ENCODE measurements at regions not wholly inside any gene's neighbourhood (a gene's known extent, or its start where the extent isn't known, plus 50 kb on each side); places are given as distances from the start of the nearest gene placed in this dataset.

GRCh38 chr13:22252281-22252830 is 581.5 kb downstream of the FGF9 start:
- no peak overlapping the region for H3K14ac ChIP-seq (ENCODE audit: low read length)
- no peak overlapping the region for H3K4ac ChIP-seq (ENCODE audit: low read depth, low read length)
- no peaks in the 10 kb centered on the region for H3K27me3 ChIP-seq (ENCODE audit: insufficient read depth, low read length)
- H2AFZ ChIP-seq (ENCODE audit: insufficient read depth, low read length, poor library complexity): no peak overlapping the region
- H3K23ac ChIP-seq (ENCODE audit: low read length): no peak overlapping the region
- peak in 1 of 2 donors; percentile 2 for DNase-seq
- no peak overlapping the region for H2BK120ac ChIP-seq (ENCODE audit: insufficient read depth, low read length, poor library complexity)
- no peaks in the 10 kb centered on the region for H3K36me3 ChIP-seq (ENCODE audit: control insufficient read depth in 1 of 2, insufficient read depth in 2 of 2, low read length in 2 of 2)
- H3K79me1 ChIP-seq (ENCODE audit: low read length): no peaks in the 10 kb centered on the region
- no peaks in the 10 kb centered on the region for H3K79me2 ChIP-seq (ENCODE audit: control insufficient read depth, insufficient read depth, low read length, poor library complexity)
- H3K4me1 ChIP-seq (ENCODE audit: control insufficient read depth in 1 of 2, insufficient read depth in 2 of 2, low read length in 2 of 2): no peaks in the 10 kb centered on the region
- no peak overlapping the region for H3K4me3 ChIP-seq (ENCODE audit: low read depth, low read length)
- H2AK5ac ChIP-seq (ENCODE audit: low read length): no peak overlapping the region
- H3K27ac ChIP-seq (ENCODE audit: low read depth, low read length): no peak overlapping the region
- no peak overlapping the region for H3K18ac ChIP-seq (ENCODE audit: low read length)
- no peak overlapping the region for H2BK12ac ChIP-seq (ENCODE audit: low read length)
- no peak overlapping the region for H2BK5ac ChIP-seq (ENCODE audit: low read depth, low read length, poor library complexity)
- no CpG with 5 or more reads among the region's 11 CpGs for WGBS (ENCODE audit: extremely low coverage, insufficient coverage, insufficient read length)
- H4K91ac ChIP-seq (ENCODE audit: low read depth, low read length): no peak overlapping the region
- no peak overlapping the region for H3K4me2 ChIP-seq (ENCODE audit: low read length)
- no peak overlapping the region for H4K12ac ChIP-seq (ENCODE audit: low read depth, low read length)
- H4K8ac ChIP-seq (ENCODE audit: low read depth, low read length): no peak overlapping the region
- H3K9ac ChIP-seq (ENCODE audit: low read length): no peak overlapping the region
- no peaks in the 10 kb centered on the region for H3K9me3 ChIP-seq (ENCODE audit: insufficient read depth, low read depth, low read length)

- Histone ChIP-seq H3K4ac (ENCODE audit: low read depth, low read length) (no peak overlapping the region), H3K27ac (ENCODE audit: low read depth, low read length) (no peak overlapping the region), H4K8ac (ENCODE audit: low read depth, low read length) (no peak overlapping the region), H3K18ac (ENCODE audit: low read length) (no peak overlapping the region), H3K9ac (ENCODE audit: low read length) (no peak overlapping the region), H2BK12ac (ENCODE audit: low read length) (no peak overlapping the region), H3K14ac (ENCODE audit: low read length) (no peak overlapping the region), H3K4me1 (ENCODE audit: control insufficient read depth in 1 of 2, insufficient read depth in 2 of 2, low read length in 2 of 2) (no peaks in the 10 kb centered on the region), H2BK120ac (ENCODE audit: insufficient read depth, low read length, poor library complexity) (no peak overlapping the region), H2AFZ (ENCODE audit: insufficient read depth, low read length, poor library complexity) (no peak overlapping the region), H3K23ac (ENCODE audit: low read length) (no peak overlapping the region), H4K12ac (ENCODE audit: low read depth, low read length) (no peak overlapping the region), H2AK5ac (ENCODE audit: low read length) (no peak overlapping the region), H2BK5ac (ENCODE audit: low read depth, low read length, poor library complexity) (no peak overlapping the region), H3K79me2 (ENCODE audit: control insufficient read depth, insufficient read depth, low read length, poor library complexity) (no peaks in the 10 kb centered on the region), H3K4me3 (ENCODE audit: low read depth, low read length) (no peak overlapping the region), H3K27me3 (ENCODE audit: insufficient read depth, low read length) (no peaks in the 10 kb centered on the region), H3K4me2 (ENCODE audit: low read length) (no peak overlapping the region), H4K91ac (ENCODE audit: low read depth, low read length) (no peak overlapping the region), H3K79me1 (ENCODE audit: low read length) (no peaks in the 10 kb centered on the region), H3K36me3 (ENCODE audit: control insufficient read depth in 1 of 2, insufficient read depth in 2 of 2, low read length in 2 of 2) (no peaks in the 10 kb centered on the region), H3K9me3 (ENCODE audit: insufficient read depth, low read depth, low read length) (no peaks in the 10 kb centered on the region)
- DNase-seq: no peak
- no CpG with 5 or more reads among the region's 4 CpGs for WGBS (ENCODE audit: extremely low coverage, insufficient coverage, insufficient read length)
These were observed 582.2 kb downstream of the FGF9 start for GRCh38 chr13:22253107-22253506.

DNA sequence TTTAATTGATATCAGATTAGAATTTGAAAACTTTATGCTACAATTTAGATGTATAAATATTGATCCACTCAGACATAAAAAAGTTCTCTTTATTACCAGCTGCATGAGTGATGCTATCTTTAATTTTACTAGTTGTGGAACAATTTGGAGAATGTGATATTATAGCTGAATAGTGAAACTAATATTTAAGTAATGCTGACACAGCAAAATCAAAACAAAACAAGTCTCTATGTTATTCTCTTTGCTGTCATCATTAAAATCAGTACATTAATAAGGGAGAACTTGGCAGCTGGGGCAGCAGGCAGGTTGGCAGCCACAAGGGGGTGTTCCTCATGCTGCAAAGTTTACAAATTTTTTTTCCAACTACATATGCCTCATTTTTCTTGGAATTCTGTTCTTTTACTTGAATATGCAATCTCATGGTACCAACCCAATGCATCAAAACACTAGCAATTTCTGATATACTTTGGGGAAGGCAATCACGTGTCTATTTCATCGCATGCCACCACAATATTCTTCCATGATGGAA is 585.3 kb downstream of the FGF9 start:
- Histone ChIP-seq H3K4me2 (ENCODE audit: low read length) (no peak overlapping the region), H2BK120ac (ENCODE audit: insufficient read depth, low read length, poor library complexity) (no peak overlapping the region), H2AFZ (ENCODE audit: insufficient read depth, low read length, poor library complexity) (no peak overlapping the region), H3K14ac (ENCODE audit: low read length) (no peak overlapping the region), H3K4me1 (ENCODE audit: control insufficient read depth in 1 of 2, insufficient read depth in 2 of 2, low read length in 2 of 2) (no peaks in the 10 kb centered on the region), H3K4ac (ENCODE audit: low read depth, low read length) (no peak overlapping the region), H2BK12ac (ENCODE audit: low read length) (no peak overlapping the region), H3K79me2 (ENCODE audit: control insufficient read depth, insufficient read depth, low read length, poor library complexity) (no peaks in the 10 kb centered on the region), H3K9me3 (ENCODE audit: insufficient read depth, low read depth, low read length) (no peaks in the 10 kb centered on the region), H4K8ac (ENCODE audit: low read depth, low read length) (no peak overlapping the region), H3K36me3 (ENCODE audit: control insufficient read depth in 1 of 2, insufficient read depth in 2 of 2, low read length in 2 of 2) (no peaks in the 10 kb centered on the region), H3K27me3 (ENCODE audit: insufficient read depth, low read length) (no peaks in the 10 kb centered on the region), H3K18ac (ENCODE audit: low read length) (no peak overlapping the region), H4K12ac (ENCODE audit: low read depth, low read length) (no peak overlapping the region), H4K91ac (ENCODE audit: low read depth, low read length) (no peak overlapping the region), H2BK5ac (ENCODE audit: low read depth, low read length, poor library complexity) (no peak overlapping the region), H3K27ac (ENCODE audit: low read depth, low read length) (no peak overlapping the region), H3K23ac (ENCODE audit: low read length) (no peak overlapping the region), H3K79me1 (ENCODE audit: low read length) (no peaks in the 10 kb centered on the region), H3K4me3 (ENCODE audit: low read depth, low read length) (no peak overlapping the region), H3K9ac (ENCODE audit: low read length) (no peak overlapping the region), H2AK5ac (ENCODE audit: low read length) (no peak overlapping the region)
- DNase-seq: no peak
- WGBS (ENCODE audit: extremely low coverage, insufficient coverage, insufficient read length): no CpG with 5 or more reads among the region's 2 CpGs

DNA sequence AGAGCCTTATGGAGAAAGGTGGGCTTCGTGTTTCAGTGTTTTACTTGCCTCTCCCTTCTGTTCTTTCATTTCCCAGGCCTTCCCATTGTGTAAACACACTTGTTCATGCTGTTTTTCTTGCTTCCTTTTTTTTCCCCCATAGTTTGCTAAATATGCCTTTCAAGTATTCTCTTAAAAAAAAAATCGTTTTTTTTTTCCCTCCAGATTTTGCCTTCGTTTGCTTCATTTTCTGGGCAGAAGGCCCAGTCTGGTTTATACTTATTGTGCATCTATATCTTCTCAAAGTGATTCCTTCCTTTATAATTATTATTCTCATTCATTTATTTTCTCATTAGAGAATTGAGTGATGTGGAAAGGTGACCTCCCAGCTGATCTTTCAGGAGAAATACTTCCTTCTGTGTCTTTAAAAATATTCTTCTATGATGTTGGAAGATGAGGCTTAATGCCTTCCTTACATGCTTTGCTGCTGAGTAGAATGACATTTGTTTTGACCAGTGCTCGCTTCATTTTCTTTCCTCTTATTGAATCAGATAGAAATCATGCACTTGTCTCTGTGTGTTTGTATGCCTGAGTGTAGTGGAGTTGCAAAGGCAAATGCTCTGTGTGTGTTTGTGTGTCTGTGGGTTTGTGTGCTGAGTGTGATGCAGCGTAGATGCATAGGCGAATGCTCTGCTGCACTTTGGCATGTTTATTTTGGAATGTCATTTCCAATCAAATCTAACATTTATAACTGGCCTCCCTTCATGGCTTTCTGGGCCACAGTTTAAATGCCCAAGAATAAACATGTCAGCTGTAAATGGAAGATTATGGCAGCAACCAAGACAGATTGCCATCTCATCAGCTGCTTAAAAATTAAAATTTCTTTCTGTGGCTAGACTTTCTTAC is 591.4 kb downstream of the FGF9 start:
- no peaks in the 10 kb centered on the region for H3K4me1 ChIP-seq (ENCODE audit: control insufficient read depth in 1 of 2, insufficient read depth in 2 of 2, low read length in 2 of 2)
- DNase-seq: no peak
- no peak overlapping the region for H2AFZ ChIP-seq (ENCODE audit: insufficient read depth, low read length, poor library complexity)
- no peak overlapping the region for H3K4me2 ChIP-seq (ENCODE audit: low read length)
- no peak overlapping the region for H4K91ac ChIP-seq (ENCODE audit: low read depth, low read length)
- H3K18ac ChIP-seq (ENCODE audit: low read length): no peak overlapping the region
- H3K4me3 ChIP-seq (ENCODE audit: low read depth, low read length): no peak overlapping the region
- no peak overlapping the region for H2BK5ac ChIP-seq (ENCODE audit: low read depth, low read length, poor library complexity)
- no peak overlapping the region for H2BK12ac ChIP-seq (ENCODE audit: low read length)
- no peak overlapping the region for H2AK5ac ChIP-seq (ENCODE audit: low read length)
- no peaks in the 10 kb centered on the region for H3K79me2 ChIP-seq (ENCODE audit: control insufficient read depth, insufficient read depth, low read length, poor library complexity)
- no peak overlapping the region for H2BK120ac ChIP-seq (ENCODE audit: insufficient read depth, low read length, poor library complexity)
- WGBS (ENCODE audit: extremely low coverage, insufficient coverage, insufficient read length): no CpG with 5 or more reads among the region's 6 CpGs
- no peak overlapping the region for H3K9ac ChIP-seq (ENCODE audit: low read length)
- no peak overlapping the region for H4K12ac ChIP-seq (ENCODE audit: low read depth, low read length)
- H3K4ac ChIP-seq (ENCODE audit: low read depth, low read length): no peak overlapping the region
- no peak overlapping the region for H4K8ac ChIP-seq (ENCODE audit: low read depth, low read length)
- H3K27me3 ChIP-seq (ENCODE audit: insufficient read depth, low read length): no peaks in the 10 kb centered on the region
- H3K79me1 ChIP-seq (ENCODE audit: low read length): no peaks in the 10 kb centered on the region
- no peaks in the 10 kb centered on the region for H3K9me3 ChIP-seq (ENCODE audit: insufficient read depth, low read depth, low read length)
- H3K27ac ChIP-seq (ENCODE audit: low read depth, low read length): no peak overlapping the region
- no peaks in the 10 kb centered on the region for H3K36me3 ChIP-seq (ENCODE audit: control insufficient read depth in 1 of 2, insufficient read depth in 2 of 2, low read length in 2 of 2)
- H3K14ac ChIP-seq (ENCODE audit: low read length): no peak overlapping the region
- no peak overlapping the region for H3K23ac ChIP-seq (ENCODE audit: low read length)
